NCI-H524 (cell line): ENCODE measurements at regions not wholly inside any gene's neighbourhood (a gene's known extent, or its start where the extent isn't known, plus 50 kb on each side); places are given as distances from the start of the nearest gene placed in this dataset.
A peak's percentile ranks its signal among the peaks of the same experiment; 100 is the strongest.

Source experiments
- DNase-seq, 2 experiments: peaks; one replicate each; lab custom pipeline; 2025; lab: John Stamatoyannopoulos, UW

- no peak for DNase-seq
Measured at GRCh38 chr11:13062115-13062514, 53.0 kb downstream of the RASSF10 start.

GRCh38 chr11:13064593-13064992 lies 55.5 kb downstream of the RASSF10 start:
- DNase-seq, result no peak

- no peak for DNase-seq
Measured at GRCh38 chr11:13065200-13065787, 56.2 kb downstream of the RASSF10 start.

GRCh38 chr11:13068211-13068610 lies 59.1 kb downstream of the RASSF10 start:
- DNase-seq, result no peak

- no peak for DNase-seq
Measured at GRCh38 chr11:13073119-13073981, 64.2 kb downstream of the RASSF10 start.

- DNase-seq, result no peak
Measured at GRCh38 chr11:13074714-13075464, 65.8 kb downstream of the RASSF10 start.

- DNase-seq, result no peak
Measured at GRCh38 chr11:13076961-13077360, 67.8 kb downstream of the RASSF10 start.

- no peak for DNase-seq
Measured at GRCh38 chr11:13080861-13081260, 71.7 kb downstream of the RASSF10 start.

- DNase-seq, result no peak
Measured at GRCh38 chr11:13082588-13082987, 73.5 kb downstream of the RASSF10 start.

- no peak for DNase-seq
Measured at GRCh38 chr11:13090228-13090708, 81.2 kb downstream of the RASSF10 start.

GRCh38 chr11:13091373-13091772 lies 82.3 kb downstream of the RASSF10 start:
- no peak for DNase-seq

GRCh38 chr11:13091804-13092203 lies 82.7 kb downstream of the RASSF10 start:
- no peak for DNase-seq

- no peak for DNase-seq
Measured at GRCh38 chr11:13094930-13095687, 86.0 kb downstream of the RASSF10 start.

GRCh38 chr11:13098063-13098462 lies 88.9 kb downstream of the RASSF10 start:
- DNase-seq, result peak in 1 of 2 experiments; percentile 35

GRCh38 chr11:13098616-13099289 lies 89.6 kb downstream of the RASSF10 start:
- DNase-seq, result no peak

GRCh38 chr11:13101644-13102512 lies 92.8 kb downstream of the RASSF10 start:
- DNase-seq, result no peak

- DNase-seq, result no peak
Measured at GRCh38 chr11:13102513-13102840, 93.4 kb downstream of the RASSF10 start.

GRCh38 chr11:13102865-13103539 lies 93.9 kb downstream of the RASSF10 start:
- DNase-seq, result no peak

GRCh38 chr11:13103962-13104554 lies 94.9 kb downstream of the RASSF10 start:
- DNase-seq, result no peak
